ENCODE measurements at regions not wholly inside any gene's neighbourhood (a gene's known extent, or its start where the extent isn't known, plus 50 kb on each side); places are given as distances from the start of the nearest gene placed in this dataset.

GRCh38 chr2:144998435-144998834 is 478.5 kb upstream of the ZEB2 start:
- TF ChIP-seq POLR2A (IDR thresholded peaks at IDR 0.05) (no peak), CTCF (IDR thresholded peaks at IDR 0.05) (no peak), POLR2AphosphoS5 (IDR thresholded peaks at IDR 0.05) (no peak)
- no peaks in the 10 kb centered on the region for H3K27me3 ChIP-seq
- H3K4me3 ChIP-seq = no peak overlapping the region
- no peak overlapping the region for H3K27ac ChIP-seq
- intact Hi-C loops (cut with DNase I; ENCODE audit: low total_unique reads) = no loop called here
- DNase-seq (ENCODE audit: low spot score in 2 of 2) = no peak
- H3K9me3 ChIP-seq = no peaks in the 10 kb centered on the region
- H3K36me3 ChIP-seq = no peaks in the 10 kb centered on the region
- H3K4me1 ChIP-seq = no peaks in the 10 kb centered on the region

- peak overlapping the region; percentile 52 to 62 for H3K27ac ChIP-seq
- intact Hi-C loops (cut with DNase I; ENCODE audit: low total_unique reads) = loop anchor here (2.0 kb wide), 1 partner anchor 50 kb away; no protein-coding TSS in a partner anchor
These were observed 476.4 kb upstream of the ZEB2 start for GRCh38 chr2:144996225-144996795.

GRCh38 chr2:144995482-144995881 is 475.6 kb upstream of the ZEB2 start:
- peak overlapping the region; percentile 45 to 52 for H3K27ac ChIP-seq
- intact Hi-C loops (cut with DNase I; ENCODE audit: low total_unique reads) = no loop called here
- no peaks in the 10 kb centered on the region for H3K9me3 ChIP-seq
- peak overlapping the region in 1 of 3 donors; percentile 7 for H3K4me3 ChIP-seq
- no peaks in the 10 kb centered on the region for H3K4me1 ChIP-seq
- no peaks in the 10 kb centered on the region for H3K36me3 ChIP-seq
- no peak for DNase-seq (ENCODE audit: low spot score in 2 of 2)
- TF ChIP-seq POLR2AphosphoS5 (IDR thresholded peaks at IDR 0.05) (no peak), POLR2A (IDR thresholded peaks at IDR 0.05) (no peak), CTCF (IDR thresholded peaks at IDR 0.05) (no peak)
- no peaks in the 10 kb centered on the region for H3K27me3 ChIP-seq

More at GRCh38 chr2:144996225-144996795, 476.4 kb upstream of the ZEB2 start:
- DNase-seq (ENCODE audit: low spot score in 2 of 2) = no peak
- H3K4me3 ChIP-seq = no peak overlapping the region
- no peaks in the 10 kb centered on the region for H3K9me3 ChIP-seq
- H3K36me3 ChIP-seq = no peaks in the 10 kb centered on the region
- H3K4me1 ChIP-seq = no peaks in the 10 kb centered on the region
- no peaks in the 10 kb centered on the region for H3K27me3 ChIP-seq
- no peak for TF ChIP-seq POLR2A (IDR thresholded peaks at IDR 0.05)
- TF ChIP-seq CTCF (IDR thresholded peaks at IDR 0.05) = no peak
- no peak for TF ChIP-seq POLR2AphosphoS5 (IDR thresholded peaks at IDR 0.05)

- H3K4me1 ChIP-seq = no peaks in the 10 kb centered on the region
- DNase-seq (ENCODE audit: low spot score in 2 of 2) = no peak
- no peaks in the 10 kb centered on the region for H3K27me3 ChIP-seq
- H3K27ac ChIP-seq = no peak overlapping the region
- no peaks in the 10 kb centered on the region for H3K36me3 ChIP-seq
- peaks cover 0 to 3% of the 10 kb centered on the region in 2 donors for H3K9me3 ChIP-seq
- intact Hi-C loops (cut with DNase I; ENCODE audit: low total_unique reads) = no loop called here
- TF ChIP-seq CTCF (IDR thresholded peaks at IDR 0.05) (no peak), POLR2AphosphoS5 (IDR thresholded peaks at IDR 0.05) (no peak), POLR2A (IDR thresholded peaks at IDR 0.05) (no peak)
- no peak overlapping the region for H3K4me3 ChIP-seq
These were observed 470.7 kb upstream of the ZEB2 start for GRCh38 chr2:144990661-144991060.

GRCh38 chr2:144989579-144990270 is 469.8 kb upstream of the ZEB2 start:
- no peaks in the 10 kb centered on the region for H3K27me3 ChIP-seq
- TF ChIP-seq CTCF (IDR thresholded peaks at IDR 0.05) (no peak), POLR2A (IDR thresholded peaks at IDR 0.05) (no peak), POLR2AphosphoS5 (IDR thresholded peaks at IDR 0.05) (no peak)
- no peaks in the 10 kb centered on the region for H3K4me1 ChIP-seq
- no peak overlapping the region for H3K4me3 ChIP-seq
- no peak overlapping the region for H3K27ac ChIP-seq
- peaks cover 0 to 9% of the 10 kb centered on the region in 2 donors for H3K9me3 ChIP-seq
- intact Hi-C loops (cut with DNase I; ENCODE audit: low total_unique reads) = loop anchor here (5.0 kb wide), 1 partner anchor 1517 kb away; no protein-coding TSS in a partner anchor
- DNase-seq (ENCODE audit: low spot score in 2 of 2) = no peak
- no peaks in the 10 kb centered on the region for H3K36me3 ChIP-seq
